Fibroblast of skin of back (primary cell): ENCODE measurements at regions not wholly inside any gene's neighbourhood (a gene's known extent, or its start where the extent isn't known, plus 50 kb on each side); places are given as distances from the start of the nearest gene placed in this dataset.
A peak's percentile ranks its signal among the peaks of the same experiment; 100 is the strongest.
"Not testable (repeated sequence)": the region's sequence is repeated elsewhere in the genome, so short reads cannot be mapped to it uniquely, and the experiment has no call there.

Experiments
- DNase-seq: peaks from one replicate; pipeline ENCODE4 v3.0.0-alpha.2; 2013

DNA sequence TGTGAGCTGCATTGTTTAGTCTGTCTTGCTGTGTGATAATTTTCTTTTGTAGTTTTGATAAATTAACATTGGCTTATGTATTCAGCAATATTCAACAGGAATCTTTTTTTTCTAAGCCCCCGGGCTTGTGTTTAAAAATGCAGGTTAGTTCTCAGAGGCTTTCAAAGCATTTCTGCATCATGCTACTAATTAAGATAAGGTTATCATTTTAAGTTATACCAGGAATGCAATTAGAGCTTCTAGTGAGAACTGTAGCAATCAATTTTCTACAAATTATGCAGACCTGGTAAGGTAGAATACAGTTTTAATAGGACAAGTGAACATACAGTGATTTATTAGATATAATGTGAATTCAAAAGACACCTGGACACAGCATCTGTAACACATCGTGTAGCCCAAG lies 179.2 kb downstream of the PRL start:
- no peak for DNase-seq

DNA sequence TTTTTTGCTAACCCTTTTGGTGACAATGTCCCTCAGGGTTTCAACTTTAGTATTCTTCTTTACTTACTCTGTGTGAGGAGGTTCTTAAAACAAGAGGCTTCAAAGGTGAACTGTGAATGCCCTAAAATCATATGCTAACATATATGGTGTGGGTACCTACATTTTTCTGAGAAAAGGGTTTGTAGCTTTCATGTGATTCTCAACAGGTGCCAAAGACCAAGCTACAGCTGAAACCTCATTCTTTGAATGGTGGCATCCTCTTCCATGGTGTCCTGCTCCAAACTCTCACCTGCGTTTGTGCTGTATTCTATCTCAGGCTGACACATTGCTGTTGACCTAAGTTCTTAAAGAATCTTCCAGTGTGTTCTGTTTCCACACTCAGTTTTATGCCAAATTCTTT lies 177.3 kb downstream of the PRL start:
- DNase-seq = no peak

DNA sequence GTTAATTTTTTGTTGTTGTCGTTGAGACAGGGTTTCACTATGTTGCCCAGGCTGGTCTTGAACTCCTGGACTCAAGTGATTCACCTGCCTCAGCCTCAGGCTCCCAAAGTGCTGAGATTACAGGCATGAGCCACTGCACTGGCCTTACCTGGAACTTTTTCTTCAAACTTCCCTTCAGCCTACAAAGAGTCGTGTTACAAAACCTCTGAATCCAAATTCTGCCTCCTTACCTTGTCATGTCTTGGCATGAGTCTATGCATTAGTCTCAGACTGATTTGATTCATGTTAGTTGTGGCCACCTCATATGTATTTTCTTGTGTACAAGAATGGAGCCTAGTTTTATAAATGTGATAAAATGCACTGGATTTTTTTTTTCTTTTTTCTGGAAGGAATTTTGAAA lies 172.1 kb downstream of the PRL start:
- DNase-seq = no peak

DNA sequence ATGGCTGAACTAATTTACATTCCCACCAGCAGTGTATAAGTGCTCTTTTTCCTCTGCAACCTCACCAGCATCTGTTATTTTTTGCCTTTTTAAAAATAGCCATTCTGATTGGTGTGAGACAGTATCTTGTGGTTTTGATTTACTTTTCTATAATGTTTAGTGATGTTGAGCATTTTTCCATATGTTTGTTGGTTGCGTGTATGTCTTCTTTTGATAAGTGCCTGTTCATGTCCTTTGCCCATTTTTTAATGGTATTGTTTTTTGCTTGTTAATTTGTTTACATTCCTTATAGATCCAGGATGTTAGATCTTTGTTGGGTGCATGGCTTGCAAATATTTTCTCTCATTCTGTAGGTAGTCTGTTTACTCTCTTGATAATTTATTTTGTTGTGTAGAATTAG lies 169.9 kb downstream of the PRL start:
- DNase-seq = no peak

DNA sequence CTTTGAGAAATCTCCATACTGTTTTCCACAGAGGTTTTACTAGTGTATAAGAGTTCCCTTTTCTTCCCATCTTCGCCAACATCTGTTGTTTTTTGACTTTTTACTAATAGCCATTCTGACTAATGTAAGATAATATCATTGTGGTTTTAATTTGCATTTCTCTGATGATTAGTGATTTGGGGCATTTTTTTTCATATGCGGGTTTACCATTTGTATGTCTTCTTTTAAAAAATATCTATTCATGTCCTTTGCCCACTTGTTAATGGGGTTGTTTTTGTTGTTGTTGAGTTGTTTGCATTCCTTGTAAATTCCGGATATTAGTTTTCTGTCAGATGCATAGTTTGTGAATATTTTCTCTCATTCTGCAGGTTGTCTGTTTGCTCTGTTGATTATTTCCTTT lies 167.1 kb downstream of the PRL start:
- DNase-seq = no peak

DNA sequence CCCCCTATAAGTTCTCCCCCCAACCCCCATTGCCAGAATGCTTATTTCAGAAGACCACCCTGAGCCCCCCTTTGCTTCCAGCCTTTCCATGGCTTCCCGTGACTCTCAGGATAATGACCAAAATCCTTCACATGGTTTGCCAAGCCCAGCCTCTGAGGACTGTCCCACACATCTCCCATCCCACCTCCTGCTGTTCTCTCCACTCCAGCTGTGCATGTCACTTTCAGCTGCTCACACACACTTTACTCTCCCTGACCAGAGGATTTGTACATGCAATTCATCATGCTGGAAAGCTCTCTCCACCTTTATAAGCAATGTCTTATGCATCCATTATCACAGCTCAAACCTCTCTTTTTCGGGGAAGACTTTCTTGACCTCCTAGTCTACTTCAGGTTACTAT lies 164.2 kb downstream of the PRL start:
- DNase-seq = no peak

DNA sequence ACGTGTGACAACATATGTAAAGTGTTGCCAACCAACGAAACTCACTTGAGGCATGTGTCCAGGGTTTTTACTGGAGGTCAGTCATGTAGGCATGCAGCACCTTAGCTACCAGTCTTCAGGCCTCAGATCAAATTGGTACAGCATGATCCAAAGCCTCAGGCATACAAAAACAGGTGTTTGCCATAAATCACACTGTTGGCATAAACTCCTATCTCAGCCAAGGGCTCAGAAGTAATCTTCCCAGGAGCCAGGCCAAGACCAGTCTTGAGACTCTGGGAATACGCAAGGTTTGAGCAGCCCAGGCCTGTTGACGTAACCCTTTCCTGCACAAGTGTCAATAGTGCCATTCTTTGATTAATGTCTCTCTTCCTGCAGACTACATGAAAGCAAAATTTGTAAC lies 163.5 kb downstream of the PRL start:
- DNase-seq = no peak

DNA sequence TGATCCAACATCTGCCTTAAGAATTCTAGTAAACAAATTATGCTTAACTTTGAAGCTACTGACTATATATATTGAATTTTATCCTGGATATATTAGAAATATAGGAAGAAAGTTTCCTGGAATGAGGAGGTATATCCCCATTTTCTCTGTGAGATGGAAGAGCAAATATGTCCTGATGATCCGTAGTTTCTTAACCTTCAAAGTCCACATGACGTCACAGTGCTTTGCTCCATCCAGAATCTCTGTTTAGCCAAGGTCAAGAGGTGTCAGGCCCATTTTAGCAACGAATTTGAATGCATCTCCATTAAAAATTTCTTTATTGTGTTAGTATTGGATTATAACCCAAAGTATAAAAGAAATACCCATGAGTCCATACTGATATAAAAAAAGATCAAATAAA lies 162.5 kb downstream of the PRL start:
- DNase-seq = no peak

DNA sequence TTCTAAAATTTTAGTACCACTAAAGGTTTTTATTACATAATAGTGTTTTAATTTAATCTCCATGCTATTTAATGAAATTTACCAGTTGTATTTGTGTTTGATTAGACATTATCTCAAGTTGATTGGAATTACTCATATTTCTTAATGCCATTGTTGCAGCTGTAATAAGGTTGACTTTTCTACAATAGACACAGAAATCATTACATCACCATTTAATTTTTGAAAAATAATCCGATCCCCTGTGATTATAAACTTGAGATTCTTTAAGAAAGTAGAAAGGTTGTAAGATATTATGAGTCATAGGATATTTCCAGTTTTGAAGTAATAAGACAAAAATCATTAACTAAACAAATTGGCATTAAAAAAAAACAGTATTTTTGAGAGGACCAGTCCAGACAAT lies 161.4 kb downstream of the PRL start:
- DNase-seq = no peak

DNA sequence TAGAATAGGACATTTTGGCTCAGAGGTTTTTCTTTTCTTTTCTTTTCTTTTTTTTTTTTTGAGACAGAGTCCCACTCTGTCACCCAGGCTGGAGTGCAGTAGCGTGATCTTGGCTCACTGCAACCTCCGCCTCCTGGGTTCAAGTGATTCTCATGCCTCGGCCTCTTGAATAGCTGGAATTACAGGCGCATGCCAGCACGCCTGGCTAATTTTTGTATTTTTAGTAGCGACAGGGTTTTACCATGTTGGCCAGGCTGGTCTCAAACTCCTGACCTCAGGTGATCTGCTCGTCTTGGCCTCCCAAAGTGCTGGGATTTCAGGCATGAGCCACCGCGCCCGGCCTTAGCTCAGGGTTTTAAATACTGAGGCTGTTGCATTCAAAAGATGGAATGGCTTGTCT lies 156.1 kb downstream of the PRL start:
- not testable (repeated sequence) for DNase-seq

DNA sequence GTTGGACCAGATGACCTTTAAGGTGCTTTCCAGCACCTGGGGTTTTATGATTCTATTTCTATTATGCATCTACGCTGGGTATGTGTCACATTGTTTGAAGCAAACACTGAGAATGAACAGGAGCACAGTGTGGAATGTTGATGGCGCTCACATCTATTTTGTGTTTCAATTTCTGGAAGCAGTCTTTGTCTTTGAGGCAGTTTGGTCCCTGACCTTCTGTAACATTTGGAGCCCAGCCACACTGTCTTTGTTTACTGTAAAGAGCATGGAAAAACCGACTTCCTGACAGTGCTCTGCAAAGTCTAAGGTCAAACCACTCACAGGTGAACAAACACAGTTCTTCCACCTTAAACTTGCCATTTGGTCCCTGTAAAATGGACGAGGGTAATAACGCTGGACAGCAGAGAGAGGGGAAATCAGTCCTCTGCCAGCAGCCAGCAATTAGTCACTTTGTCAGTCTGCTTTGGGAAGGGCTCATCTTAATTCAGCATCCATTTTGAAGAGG lies 155.5 kb downstream of the PRL start:
- DNase-seq = no peak

DNA sequence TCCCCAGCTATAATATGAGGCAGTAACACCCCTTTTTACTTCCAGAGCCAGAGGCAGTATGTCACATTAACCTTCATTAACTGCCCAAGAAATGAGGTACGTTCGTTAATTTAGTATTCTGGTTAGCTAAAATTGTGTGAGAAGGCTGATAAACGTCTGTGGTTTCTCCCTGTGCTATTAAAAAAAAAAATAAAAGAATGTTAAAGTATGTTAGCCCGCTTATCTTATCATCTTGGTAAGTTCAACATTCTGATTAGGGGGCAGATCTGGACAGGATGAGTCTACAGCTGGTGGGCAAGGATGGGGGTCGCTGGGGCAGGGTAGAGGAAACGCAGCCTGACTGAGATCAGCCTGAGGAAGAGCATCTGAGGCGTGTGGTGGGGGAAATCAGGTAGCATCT lies 154.0 kb downstream of the PRL start:
- DNase-seq = no peak

DNA sequence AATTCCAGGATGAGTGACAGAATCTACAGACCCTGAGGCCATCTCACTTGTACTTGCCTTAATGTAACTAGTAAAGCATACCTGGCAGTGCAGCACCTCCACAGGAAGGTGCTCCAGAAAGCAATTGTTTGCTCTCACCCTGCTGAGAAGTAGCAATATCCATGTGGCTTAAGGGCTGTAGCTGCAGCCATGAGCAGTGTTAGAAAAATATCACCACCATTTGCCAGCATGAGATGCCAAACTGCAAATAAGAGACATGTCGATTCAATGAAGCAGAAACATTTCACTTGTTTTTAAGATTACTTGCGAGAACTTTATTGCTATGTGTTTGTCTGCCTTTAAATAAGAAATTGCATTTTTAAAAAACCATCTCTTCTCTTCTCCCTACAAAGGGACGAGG lies 151.5 kb downstream of the PRL start:
- no peak for DNase-seq

DNA sequence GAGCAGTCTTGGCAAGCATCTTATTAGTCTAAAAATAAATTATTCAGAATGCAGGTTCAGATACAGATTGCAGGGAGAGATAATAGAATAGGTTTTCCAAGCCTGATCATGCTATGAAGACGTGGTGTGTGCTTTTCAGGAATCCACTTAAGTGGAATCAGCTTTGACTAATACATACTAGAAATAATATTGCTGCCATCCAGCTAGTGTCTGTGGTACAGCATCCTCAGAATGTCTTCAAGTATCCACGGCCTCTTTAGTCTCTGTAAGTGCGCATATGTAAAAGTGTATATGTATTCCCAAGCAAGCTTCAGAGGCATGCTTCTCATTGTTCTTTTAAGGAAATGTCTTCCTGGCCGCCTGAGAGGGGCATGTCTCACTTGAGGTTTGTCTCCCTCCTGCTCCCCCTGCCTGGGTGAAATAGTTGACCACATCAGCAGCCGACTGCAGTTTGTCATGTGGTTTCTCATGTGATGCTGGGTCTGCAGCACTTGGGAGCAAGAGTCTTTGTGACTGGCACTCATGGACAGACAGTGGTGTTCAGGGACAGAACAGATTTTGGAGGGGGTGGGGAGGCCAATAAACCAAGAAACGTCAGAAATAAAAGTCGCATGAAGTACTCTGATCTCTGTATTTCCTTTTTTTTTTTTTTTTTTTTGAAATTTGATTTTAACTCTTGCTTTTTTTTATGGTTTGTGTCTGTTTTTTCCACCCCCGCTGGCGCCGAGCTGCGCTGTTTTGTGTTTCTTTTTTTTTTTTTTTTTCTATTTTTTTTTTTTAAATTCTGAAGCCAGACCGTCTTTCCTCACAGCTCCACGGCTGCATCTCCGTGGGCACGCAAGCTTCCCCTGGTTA lies 150.8 kb downstream of the PRL start:
- DNase-seq = peak; percentile 90

DNA sequence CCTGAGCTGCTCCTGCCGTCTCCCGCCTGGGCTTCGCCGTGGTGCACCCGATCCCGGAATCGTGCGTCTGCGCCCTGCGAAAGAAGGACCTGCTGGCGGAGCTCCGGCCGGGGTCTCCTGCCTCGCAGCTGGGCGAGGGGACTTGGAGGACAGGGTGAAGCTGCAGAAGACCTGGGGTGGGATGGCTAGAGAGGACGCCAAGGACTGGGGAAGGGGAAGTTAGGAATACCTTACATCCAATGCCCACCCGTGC lies 150.2 kb downstream of the PRL start:
- no peak for DNase-seq

DNA sequence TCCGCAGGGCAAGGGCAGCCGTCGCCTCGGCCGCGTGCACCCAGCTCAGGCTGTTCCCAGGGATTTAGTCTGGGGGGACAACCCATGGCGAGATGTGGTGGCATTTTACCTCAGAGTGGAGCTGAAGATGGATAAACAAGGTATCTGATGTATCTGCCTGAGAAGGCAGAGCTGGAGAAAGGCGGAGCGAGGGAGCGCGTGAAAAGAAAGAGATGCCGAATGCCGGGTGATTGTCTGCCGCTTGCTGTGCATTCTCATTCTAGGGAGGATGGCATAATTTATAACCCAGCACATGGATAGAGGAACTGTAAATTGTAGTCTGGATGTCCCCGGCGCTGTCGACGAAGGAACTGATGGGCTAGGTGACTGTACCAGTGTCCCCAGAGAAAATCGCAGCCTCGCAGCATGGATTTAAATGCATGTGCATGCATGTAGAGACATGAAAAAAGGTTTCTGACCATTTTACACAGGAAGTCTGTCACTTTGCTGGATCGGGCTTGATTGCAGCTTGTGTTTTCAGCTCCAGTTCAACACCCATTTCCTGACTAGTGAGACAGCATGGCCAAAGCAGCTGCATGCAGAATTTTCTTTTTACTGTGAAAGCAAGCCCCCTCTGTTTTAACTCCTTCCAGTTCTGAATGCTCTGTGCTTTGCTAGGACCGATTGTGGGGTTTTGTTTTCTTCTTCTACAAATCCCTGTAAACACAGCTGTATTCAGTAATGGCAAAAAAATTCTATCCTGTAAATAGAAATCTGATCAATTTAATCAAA lies 149.7 kb downstream of the PRL start:
- peak; percentile 28 for DNase-seq

DNA sequence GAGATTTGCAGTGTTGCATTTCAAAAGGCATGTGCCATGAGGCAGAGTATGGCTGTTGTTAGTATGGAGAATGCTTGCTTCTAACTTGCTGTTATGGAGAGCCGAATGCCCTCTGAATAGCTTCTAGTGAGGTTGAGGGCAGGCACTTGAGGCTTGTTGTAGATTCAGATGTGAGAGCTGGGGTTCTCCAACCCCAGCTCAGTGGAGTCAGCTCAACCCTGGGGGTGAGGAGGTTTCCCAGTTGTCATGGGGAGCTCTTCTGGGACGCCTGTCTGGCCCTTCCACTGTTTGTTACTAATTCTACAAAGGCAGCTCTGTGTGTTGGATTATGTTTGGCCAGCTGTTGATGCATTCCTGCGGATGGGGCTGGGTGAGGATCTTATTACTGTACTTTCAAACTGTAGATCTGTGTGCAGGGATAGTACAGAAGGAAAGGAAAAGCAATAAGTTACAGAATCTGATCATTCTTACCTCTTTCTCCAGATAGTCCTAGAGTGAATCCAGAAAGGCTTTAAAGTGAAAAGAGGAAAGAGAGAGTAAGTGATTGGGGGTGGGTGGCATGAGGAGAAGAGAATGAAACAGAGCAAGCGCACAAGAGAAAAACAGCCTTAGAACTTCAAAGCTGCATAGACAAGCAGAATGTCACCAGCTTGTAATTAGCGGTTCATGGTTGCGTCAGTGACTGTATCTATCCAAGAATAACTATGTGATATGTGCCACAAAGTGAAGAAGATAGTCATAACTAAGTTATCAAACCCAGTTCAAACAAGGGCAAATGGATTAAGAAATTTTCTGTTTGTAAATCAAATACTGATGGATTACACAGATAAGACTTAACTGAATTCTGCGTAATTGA lies 148.7 kb downstream of the PRL start:
- DNase-seq = peak; percentile 86

DNA sequence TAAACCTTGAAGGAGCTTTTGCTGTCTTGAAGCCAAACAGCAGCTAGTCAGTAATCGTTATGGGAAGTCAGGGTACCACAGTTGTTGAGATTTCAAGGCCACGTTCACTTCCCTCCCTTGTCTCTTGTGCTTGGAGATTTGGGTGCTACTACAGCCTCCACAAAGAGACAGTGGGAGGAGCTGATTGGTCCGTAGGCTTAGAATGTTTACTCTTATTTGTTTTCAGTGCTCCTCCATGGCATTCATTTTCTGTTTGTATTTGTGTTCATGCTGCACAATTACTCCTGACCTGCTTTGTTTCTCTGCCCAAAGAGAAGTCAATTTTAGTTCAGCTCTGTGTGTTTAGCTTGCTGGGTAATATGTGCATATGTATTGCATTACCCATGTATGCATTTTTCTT lies 147.7 kb downstream of the PRL start:
- DNase-seq = no peak

DNA sequence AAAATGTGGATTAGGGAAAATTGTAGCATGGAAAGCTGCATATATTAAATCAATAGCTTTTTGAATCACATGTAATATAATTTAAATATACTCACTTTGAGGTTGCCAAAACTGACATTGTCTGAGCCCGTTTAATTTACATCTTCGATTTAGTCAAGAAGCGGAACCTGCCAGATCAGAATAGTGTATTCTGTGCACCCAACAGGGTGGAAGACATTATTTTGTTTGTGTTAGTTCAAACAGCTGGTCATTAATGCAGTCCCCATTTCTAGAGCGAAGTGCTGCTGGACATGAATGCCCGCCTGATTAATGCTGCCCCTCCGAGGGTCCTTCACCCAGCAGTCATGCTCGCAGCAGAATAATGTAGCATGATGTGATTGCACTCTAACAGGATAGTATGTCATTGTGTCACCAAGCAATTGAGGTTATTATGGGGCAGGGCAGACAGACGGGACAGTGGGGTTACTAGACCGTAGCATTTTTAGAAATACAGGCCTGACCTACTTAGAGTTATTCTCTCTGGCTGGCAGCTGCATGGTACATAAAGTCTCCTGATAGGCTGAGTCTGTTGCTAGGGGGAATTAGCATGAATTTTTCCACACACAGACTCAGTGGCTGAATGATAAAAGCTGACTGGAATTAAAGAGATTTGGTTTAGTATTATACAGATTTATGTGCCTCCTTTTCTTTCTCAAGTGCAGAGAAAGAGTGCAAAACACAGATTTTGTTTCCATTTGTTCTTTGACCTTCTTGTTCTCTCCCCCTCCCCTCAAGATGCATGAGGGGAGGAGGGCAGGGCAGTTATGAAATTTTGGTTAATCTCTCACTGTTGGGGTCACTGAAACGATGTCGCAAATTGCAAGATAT lies 147.1 kb downstream of the PRL start:
- peak; percentile 17 for DNase-seq

DNA sequence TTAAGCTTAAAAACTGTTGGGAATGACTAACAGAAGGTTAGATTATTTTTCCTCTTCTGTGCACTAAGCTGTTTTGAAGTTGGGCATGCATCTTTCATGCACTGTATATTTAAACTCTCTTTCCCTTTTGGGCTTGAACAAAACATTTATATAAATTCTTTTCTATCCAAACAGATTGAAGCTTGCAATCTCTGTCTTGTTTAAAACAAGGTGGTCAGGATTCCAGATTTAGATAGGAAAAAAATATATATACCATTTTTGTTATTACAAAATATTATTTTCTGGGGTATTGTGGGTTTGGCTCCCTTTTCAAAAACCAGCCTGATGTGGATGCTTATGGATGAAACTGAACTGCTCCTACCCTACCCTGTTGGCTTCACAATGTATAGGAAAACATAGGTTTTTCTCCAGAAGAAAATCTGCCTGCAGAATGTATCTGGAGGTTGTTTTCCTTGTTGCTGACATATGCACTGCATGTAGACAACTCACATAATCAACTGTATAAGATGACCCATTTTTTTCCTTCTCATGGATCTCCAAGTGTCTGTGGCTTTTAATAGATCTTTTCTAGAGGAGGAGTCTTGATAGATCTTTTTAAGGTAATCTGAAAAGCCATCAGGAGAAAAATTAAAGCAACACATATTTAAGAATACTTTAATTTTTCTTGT lies 146.3 kb downstream of the PRL start:
- DNase-seq = no peak

DNA sequence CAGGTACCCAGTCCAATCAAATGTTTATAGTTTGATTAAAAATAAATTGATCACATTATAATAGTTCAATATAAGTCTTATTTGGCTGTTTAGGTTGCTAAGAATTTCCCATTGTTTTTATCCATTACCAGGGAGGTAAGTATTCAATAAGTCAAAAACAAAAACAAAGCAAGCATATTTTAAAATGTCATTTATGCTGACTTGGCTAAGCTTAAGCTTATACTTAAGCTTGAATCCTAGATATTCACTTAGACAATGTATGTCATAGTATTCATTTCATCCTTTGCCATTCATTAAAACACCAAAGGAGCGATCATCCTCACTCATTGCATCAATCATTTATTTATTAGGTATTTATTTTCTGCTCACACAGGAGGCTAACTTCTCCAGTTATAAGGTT lies 144.9 kb downstream of the PRL start:
- DNase-seq = no peak

DNA sequence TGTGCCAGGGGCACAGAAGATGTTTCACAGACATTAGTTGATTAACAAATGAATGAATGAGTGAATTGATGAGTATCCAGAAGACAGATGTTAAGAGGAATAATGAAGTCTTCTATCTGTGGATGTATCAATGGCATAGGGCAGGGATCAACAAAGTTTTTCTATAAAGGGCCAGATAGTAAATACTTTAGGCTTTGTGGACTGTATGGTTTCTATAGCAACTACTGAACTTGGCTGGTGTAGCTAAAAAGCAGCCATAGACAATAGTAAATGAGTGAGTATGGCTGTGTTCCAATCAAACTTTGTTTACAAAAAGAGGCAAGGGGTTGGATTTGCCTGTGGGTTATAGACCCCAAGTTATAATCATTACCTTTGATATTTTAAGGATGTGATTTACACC lies 144.0 kb downstream of the PRL start:
- no peak for DNase-seq
